Pancreas (tissue), 10 donors: ENCODE measurements at regions not wholly inside any gene's neighbourhood (a gene's known extent, or its start where the extent isn't known, plus 50 kb on each side); places are given as distances from the start of the nearest gene placed in this dataset.

Source experiments
- ATAC-seq, 4 donors: fragments of 200-7000 bp; cut with Tn5 transposase; one replicate each; pipeline versions ENCODE4 v1.8.0 to v1.9.1; 2020; ENCODE audit warnings: mild to moderate bottlenecking in 4 of 4, moderate library complexity in 4 of 4
- DNase-seq, 6 donors: peaks; one replicate each; pipeline ENCODE4 v3.0.0-alpha.2; 2020
- FAIRE-seq: peaks from 2 replicates; lab custom pipeline; 2012; peaks lifted over from hg19 to GRCh38; lab: Jason Lieb, UNC
- H3K27ac ChIP-seq, 4 donors: fragments of 200-600 bp; sonication (generic); 1 replicate in 3 of 4; 2 replicates in 1 of 4; pipeline versions ENCODE4 v1.5.0 to v1.8.0; 2020
- H3K27me3 ChIP-seq, 4 donors: fragments of 200-600 bp; one replicate each; pipeline ENCODE4 v1.8.0; 2021
- H3K36me3 ChIP-seq, 3 donors: fragments of 200-600 bp; sonication (generic) in 1 of 3; one replicate each; pipeline versions ENCODE4 v1.5.0 to v1.8.0; 2020 to 2021
- H3K4me1 ChIP-seq, 3 donors: fragments of 200-600 bp; one replicate each; pipeline ENCODE4 v1.8.0; 2021
- H3K4me3 ChIP-seq, 4 donors: fragments of 200-600 bp; sonication (generic) in 2 of 4; one replicate each; pipeline versions ENCODE4 v1.5.0 to v1.8.0; 2020 to 2021
- H3K9me3 ChIP-seq, 4 donors: fragments of 200-600 bp; one replicate each; pipeline ENCODE4 v1.8.0; 2021
- CTCF ChIP-seq, 4 donors: fragments of 200-600 bp; sonication (generic) in 3 of 4; IDR thresholded peaks; one replicate each; pipeline versions ENCODE4 v1.5.0 to v1.8.0; 2021; ENCODE audit warnings: antibody characterized with exemption in 4 of 4
- WGBS, 2 donors: extraction: QIAGEN DNeasy Blood & Tissue Kit; methylation state at CpG; one replicate each; pipeline ENCODE4 v1.1.7; 2013; 5-methylcytosine and 5-hydroxymethylcytosine counted together
- intact Hi-C, 3 donors: fragments of 100-400 bp; cut with DNase I; formaldehyde crosslinking; loops; one replicate each; pipeline versions ENCODE4 v1.11.1 to v1.14.2; 2022
- donor health status: healthy with polysubstance abuse.
- donor health status: DM: no; HTN: no; CAD: no; lungs with moderate emphysema.
- donor health status: DM: no; HTN: no; CAD: no.
- donor health status: control.
- donor health status: control.
- donor health status: Bipolar disorder and iron deficiency.
- donor health status: DM: yes; HTN: yes; CAD: no.
- donor health status: DM: no; HTN: no; CAD: no.
- donor health status: DM: no; HTN: no; CAD: no.
- donor health status: DM: yes; HTN: yes; CAD: no.

DNA sequence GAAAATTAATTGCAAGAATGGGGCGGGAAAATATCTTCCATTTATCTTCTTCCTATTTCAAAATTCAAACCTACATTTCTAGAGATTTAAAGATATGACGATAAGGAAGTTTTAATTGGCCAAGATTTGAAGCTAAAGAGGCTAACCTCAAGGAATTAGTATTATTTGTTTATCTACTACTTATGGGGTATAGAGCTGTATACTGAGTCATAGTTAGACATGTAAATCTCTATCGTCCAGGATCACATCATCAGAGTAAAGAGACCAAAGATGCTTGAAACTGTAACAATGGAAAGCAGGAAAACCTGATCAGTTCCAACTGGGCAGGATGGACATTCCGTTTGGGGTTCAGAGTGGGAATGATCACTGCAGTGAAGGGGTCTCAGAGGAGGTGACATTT, 95.2 kb upstream of the KLF7 start:
- FAIRE-seq (no peak), DNase-seq (no peak), ATAC-seq (no peak)
- H3K27me3 ChIP-seq: no peaks in the 10 kb centered on the region
- H3K27ac ChIP-seq: no peak overlapping the region
- H3K9me3 ChIP-seq: no peaks in the 10 kb centered on the region
- no peak for TF ChIP-seq CTCF (IDR thresholded peaks at IDR 0.05)
- no peak overlapping the region for H3K4me3 ChIP-seq
- 68 to 74% methylated on average over 4 of the region's 4 CpGs for WGBS, 2 donors
- intact Hi-C loops: no loop called here
- no peaks in the 10 kb centered on the region for H3K4me1 ChIP-seq
- no peaks in the 10 kb centered on the region for H3K36me3 ChIP-seq

DNA sequence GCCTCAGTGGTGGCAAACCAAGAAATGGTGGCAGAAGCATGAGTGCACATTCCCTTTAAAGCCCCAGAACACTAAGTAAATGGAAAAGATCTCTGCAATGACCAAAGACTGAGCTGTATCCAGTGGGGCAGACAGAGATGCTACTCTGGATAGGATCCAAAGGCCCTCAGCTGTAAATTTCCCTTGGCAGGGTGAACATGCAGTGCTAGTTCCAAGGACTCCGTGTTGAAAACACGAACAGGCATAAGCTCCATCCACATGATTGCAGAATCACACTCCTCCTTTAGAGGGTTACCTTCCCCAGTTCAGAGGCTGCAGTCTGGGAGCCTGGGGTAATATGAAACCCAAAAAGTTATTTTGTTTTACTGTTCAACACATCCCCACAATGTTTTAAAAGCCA, 98.6 kb upstream of the KLF7 start:
- DNase-seq: no peak
- Histone ChIP-seq H3K36me3 (no peaks in the 10 kb centered on the region), H3K4me1 (no peaks in the 10 kb centered on the region), H3K9me3 (no peaks in the 10 kb centered on the region), H3K27ac (no peak overlapping the region), H3K27me3 (no peaks in the 10 kb centered on the region), H3K4me3 (no peak overlapping the region)
- TF ChIP-seq CTCF (IDR thresholded peaks at IDR 0.05): no peak
- FAIRE-seq: no peak
- no peak for ATAC-seq
- intact Hi-C loops: no loop called here
- WGBS, 2 donors: 78 to 86% methylated on average over 2 of the region's 2 CpGs

DNA sequence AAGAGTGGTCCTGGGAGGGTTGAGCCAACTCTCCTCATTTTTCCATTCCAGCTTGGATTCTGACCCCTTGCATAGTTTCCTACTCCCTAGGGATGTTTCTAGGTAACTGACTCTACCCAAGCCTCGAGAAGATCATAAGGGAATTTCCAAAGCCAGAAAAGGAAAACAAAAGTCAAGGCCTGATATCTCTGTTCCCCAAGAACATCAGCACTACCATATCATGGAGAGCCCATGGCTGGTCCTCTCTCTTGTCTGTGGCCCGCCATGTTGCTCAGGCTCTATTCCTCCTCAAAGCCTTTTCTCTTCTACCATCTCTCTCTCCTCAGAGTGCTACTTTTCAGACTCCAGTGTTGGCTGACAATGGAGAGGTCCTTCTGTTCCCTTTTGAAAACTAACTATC, 99.6 kb upstream of the KLF7 start:
- no peak for TF ChIP-seq CTCF (IDR thresholded peaks at IDR 0.05)

DNA sequence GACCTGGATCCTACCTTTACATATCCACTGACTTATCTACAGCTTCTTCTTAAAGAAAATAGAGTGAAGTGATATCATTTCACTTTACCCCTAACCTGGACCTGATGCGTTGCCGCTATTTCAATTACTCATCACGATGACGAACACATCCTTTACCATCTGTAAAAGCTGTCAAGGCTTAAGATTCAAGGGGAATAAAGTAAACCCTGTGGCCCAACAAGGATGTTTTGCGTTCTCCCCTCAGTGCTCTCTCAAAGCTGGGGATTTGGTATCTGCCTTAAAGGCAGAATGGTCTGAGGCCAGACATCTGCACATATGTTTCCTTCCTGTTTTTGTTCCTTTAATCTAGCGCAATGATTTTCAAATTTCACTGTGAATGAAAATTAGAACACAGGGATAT, 100.1 kb upstream of the KLF7 start:
- Histone ChIP-seq H3K27me3 (no peaks in the 10 kb centered on the region), H3K36me3 (no peaks in the 10 kb centered on the region), H3K9me3 (no peaks in the 10 kb centered on the region), H3K27ac (no peak overlapping the region), H3K4me3 (no peak overlapping the region), H3K4me1 (no peaks in the 10 kb centered on the region)
- WGBS, 2 donors: 71 to 76% methylated on average over 6 of the region's 6 CpGs
- no peak for TF ChIP-seq CTCF (IDR thresholded peaks at IDR 0.05)
- intact Hi-C loops: no loop called here
- FAIRE-seq (no peak), DNase-seq (no peak), ATAC-seq (no peak)

More for the DNA sequence above, 99.6 kb upstream of the KLF7 start:
- intact Hi-C loops: no loop called here
- Histone ChIP-seq H3K4me1 (no peaks in the 10 kb centered on the region), H3K4me3 (no peak overlapping the region), H3K27ac (no peak overlapping the region), H3K36me3 (no peaks in the 10 kb centered on the region), H3K27me3 (no peaks in the 10 kb centered on the region), H3K9me3 (no peaks in the 10 kb centered on the region)
- WGBS, 2 donors: 50 to 64% methylated on average over 2 of the region's 2 CpGs
- ATAC-seq: no peak
- FAIRE-seq: no peak
- no peak for DNase-seq

GRCh38 chr2:207266648-207267047, 100.9 kb upstream of the KLF7 start:
- no peak for FAIRE-seq
- no peaks in the 10 kb centered on the region for H3K4me1 ChIP-seq

More at GRCh38 chr2:207266648-207267047, 100.9 kb upstream of the KLF7 start:
- no peaks in the 10 kb centered on the region for H3K36me3 ChIP-seq
- no peak overlapping the region for H3K27ac ChIP-seq
- intact Hi-C loops: no loop called here
- DNase-seq (no peak), ATAC-seq (no peak)
- H3K9me3 ChIP-seq: no peaks in the 10 kb centered on the region
- no peak overlapping the region for H3K4me3 ChIP-seq
- no peaks in the 10 kb centered on the region for H3K27me3 ChIP-seq
- 73 to 75% methylated on average over 7 of the region's 7 CpGs for WGBS, 2 donors
- TF ChIP-seq CTCF (IDR thresholded peaks at IDR 0.05): no peak
